Upper lobe of left lung (tissue), 4 donors: ENCODE measurements at regions not wholly inside any gene's neighbourhood (a gene's known extent, or its start where the extent isn't known, plus 50 kb on each side); places are given as distances from the start of the nearest gene placed in this dataset.

Experiments
- POLR2A ChIP-seq, 4 donors: fragments of 450-650 bp; IDR thresholded peaks; one replicate each; pipeline ENCODE4 v1.5.1; 2016 to 2017; ENCODE audit warnings: antibody characterized with exemption in 4 of 4, mild to moderate bottlenecking in 2 of 4
- POLR2AphosphoS5 ChIP-seq, 2 donors: sonication (generic); formaldehyde crosslinking; IDR thresholded peaks; one replicate each; pipeline ENCODE4 v1.5.1; 2017; ENCODE audit warnings: antibody characterized with exemption in 2 of 2
- TF ChIP-seq, protein P1 (sequence below), 6 experiments: fragments of 450-650 bp in 4 of 6; fragments of 200-600 bp in 2 of 6; sonication (generic) in 2 of 6; IDR thresholded peaks; one replicate each; pipeline ENCODE4 v1.5.1; 2016 to 2019; ENCODE audit warnings: antibody characterized with exemption in 6 of 6

DNA sequence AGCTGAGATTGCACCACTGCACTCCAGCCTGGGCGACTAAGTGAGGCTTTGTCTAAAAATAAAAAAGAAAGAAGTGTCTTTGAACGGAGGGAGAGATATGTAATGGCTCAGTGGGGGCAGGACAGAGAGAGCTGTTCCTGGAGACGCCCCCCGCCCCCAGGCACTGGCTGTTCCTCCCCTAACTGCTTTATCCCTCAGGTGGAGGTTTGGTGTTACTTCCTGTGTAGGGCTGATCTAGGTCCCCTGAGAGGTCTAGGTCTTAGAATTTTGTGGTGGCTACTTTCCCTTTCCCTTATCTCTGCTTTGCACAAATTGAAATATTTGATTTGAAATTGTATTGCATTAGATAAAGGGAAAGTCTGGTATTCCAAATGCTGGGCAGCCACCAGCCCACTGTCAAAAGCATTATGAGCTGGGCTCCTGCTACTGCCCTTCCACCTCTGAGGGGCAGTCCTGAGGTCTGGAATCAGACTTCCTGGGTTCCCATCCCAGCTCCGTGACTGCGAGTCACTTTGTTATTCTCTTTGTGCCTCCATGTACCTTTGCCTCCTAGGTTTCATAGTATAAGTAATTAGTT is 134.8 kb upstream of the KIF26B start:
- TF ChIP-seq, protein P1, sequence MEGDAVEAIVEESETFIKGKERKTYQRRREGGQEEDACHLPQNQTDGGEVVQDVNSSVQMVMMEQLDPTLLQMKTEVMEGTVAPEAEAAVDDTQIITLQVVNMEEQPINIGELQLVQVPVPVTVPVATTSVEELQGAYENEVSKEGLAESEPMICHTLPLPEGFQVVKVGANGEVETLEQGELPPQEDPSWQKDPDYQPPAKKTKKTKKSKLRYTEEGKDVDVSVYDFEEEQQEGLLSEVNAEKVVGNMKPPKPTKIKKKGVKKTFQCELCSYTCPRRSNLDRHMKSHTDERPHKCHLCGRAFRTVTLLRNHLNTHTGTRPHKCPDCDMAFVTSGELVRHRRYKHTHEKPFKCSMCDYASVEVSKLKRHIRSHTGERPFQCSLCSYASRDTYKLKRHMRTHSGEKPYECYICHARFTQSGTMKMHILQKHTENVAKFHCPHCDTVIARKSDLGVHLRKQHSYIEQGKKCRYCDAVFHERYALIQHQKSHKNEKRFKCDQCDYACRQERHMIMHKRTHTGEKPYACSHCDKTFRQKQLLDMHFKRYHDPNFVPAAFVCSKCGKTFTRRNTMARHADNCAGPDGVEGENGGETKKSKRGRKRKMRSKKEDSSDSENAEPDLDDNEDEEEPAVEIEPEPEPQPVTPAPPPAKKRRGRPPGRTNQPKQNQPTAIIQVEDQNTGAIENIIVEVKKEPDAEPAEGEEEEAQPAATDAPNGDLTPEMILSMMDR (IDR thresholded peaks at IDR 0.05): no peak
- TF ChIP-seq POLR2A (IDR thresholded peaks at IDR 0.05) (no peak), POLR2AphosphoS5 (IDR thresholded peaks at IDR 0.05) (no peak)
